ENCODE measurements at regions not wholly inside any gene's neighbourhood (a gene's known extent, or its start where the extent isn't known, plus 50 kb on each side); places are given as distances from the start of the nearest gene placed in this dataset.

DNA sequence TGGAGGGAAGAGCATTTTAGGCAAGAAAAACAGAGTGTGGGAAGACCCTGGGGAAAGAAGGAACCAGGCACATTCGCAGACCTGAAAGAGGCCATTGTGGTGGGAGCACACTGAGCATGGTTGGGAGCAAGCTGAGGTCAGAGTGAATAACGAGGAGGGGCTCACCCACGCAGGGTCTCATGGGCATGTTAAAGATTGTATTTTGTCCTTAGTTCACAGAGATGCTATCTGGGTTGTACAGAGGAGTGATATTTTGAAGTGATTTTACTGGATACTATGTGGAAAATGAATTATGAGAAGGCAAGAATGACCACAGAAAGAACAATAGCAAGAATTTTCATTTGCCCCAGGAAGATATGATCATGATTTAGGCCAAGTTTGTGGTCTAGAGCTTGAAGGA, 578.3 kb upstream of the NR5A2 start:
- TF ChIP-seq CTCF (IDR thresholded peaks at IDR 0.05) (no peak), POLR2A (IDR thresholded peaks at IDR 0.05; ENCODE audit: low read depth) (no peak), EP300 (IDR thresholded peaks at IDR 0.05) (no peak)
